H7 (cell line): ENCODE measurements at regions not wholly inside any gene's neighbourhood (a gene's known extent, or its start where the extent isn't known, plus 50 kb on each side); places are given as distances from the start of the nearest gene placed in this dataset.

Source experiments
- DNase-seq: peaks from one replicate; pipeline ENCODE4 v3.0.0; 2012
- H3K27me3 ChIP-seq: 2 replicates; pipeline ENCODE4 v1.6.0; 2011; ENCODE audit warnings: mild to moderate bottlenecking, low read length; ENCODE audit not compliant: control insufficient read depth, insufficient read depth
- H3K36me3 ChIP-seq: replicated peaks from 2 replicates; pipeline ENCODE4 v1.5.1; 2011; ENCODE audit warnings: low read length; ENCODE audit not compliant: control insufficient read depth, insufficient read depth
- H3K4me3 ChIP-seq: 2 replicates; pipeline ENCODE4 v1.5.1; 2011; ENCODE audit warnings: low read depth, mild to moderate bottlenecking, control low read depth, low read length, moderate library complexity; ENCODE audit not compliant: insufficient read depth

- no peak overlapping the region for H3K4me3 ChIP-seq
- DNase-seq = peak; percentile 40
- no peaks in the 10 kb centered on the region for H3K36me3 ChIP-seq
- H3K27me3 ChIP-seq = no peaks in the 10 kb centered on the region; the same call in 1 of the 2 replicates
Observed at GRCh38 chr5:154575546-154576428, 97.8 kb upstream of the HAND1 start.

DNA sequence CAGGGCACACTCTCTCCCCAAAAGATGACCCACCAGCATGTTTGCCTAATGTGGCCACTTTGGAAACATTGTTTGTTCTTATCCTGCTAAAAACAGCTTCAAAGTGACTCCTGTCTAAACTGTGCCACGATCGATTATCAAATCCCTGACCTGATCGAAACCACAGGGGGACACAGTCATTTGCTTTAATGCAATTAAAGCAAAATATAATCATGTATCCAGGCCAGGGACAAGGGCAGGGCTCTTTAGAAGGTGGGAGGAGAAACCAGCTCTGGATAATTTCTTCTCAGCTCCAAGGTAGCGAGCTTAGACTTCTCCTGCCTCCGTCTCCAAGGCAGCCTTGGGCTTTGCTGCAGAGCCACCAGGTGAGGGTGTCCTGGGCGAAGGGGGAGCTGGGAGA, 95.0 kb upstream of the HAND1 start:
- Histone ChIP-seq H3K27me3 (no peaks in the 10 kb centered on the region; the same call in 1 of the 2 replicates), H3K36me3 (no peaks in the 10 kb centered on the region), H3K4me3 (no peak overlapping the region)
- no peak for DNase-seq

GRCh38 chr5:154571325-154572035, 93.5 kb upstream of the HAND1 start:
- Histone ChIP-seq H3K36me3 (no peaks in the 10 kb centered on the region), H3K4me3 (no peak overlapping the region), H3K27me3 (no peaks in the 10 kb centered on the region; the same call in 1 of the 2 replicates)
- DNase-seq = no peak

DNA sequence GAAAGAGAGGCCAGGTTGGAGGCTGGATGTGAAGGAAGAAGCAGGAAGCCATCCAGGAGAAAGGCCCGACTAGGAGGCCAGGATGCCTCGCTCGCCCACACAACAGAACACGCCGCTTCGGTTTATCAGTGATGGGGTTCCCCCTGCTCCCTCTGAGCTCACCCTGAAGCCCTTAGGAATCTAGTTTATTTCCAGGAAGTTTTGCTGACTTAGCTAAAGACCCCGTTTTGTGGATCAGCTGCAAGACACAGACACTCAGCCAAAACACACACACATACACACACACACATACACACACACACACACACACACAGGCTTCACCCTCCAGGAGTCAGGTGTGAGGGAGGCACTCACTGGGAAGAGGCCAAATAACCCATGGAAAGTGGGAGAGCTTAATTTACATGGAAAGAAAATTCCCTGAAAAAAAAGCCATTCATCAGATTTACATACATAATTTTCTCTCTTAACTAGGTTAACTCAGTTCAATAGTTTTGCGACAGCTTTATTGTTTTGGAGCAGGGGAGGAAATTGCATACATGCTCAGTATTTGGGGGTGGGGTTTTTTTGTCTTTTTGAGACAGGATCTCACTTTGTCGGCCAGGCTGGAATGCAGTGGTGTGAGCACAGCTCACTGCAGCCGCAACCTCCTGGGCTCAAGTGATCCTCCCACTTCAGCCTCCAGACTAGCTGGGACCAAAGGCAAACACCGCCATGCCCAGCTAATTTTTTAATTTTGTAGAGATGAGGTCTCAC, 92.7 kb upstream of the HAND1 start:
- H3K4me3 ChIP-seq = no peak overlapping the region
- no peak for DNase-seq
- H3K36me3 ChIP-seq = no peaks in the 10 kb centered on the region
- no peaks in the 10 kb centered on the region; the same call in 1 of the 2 replicates for H3K27me3 ChIP-seq

DNA sequence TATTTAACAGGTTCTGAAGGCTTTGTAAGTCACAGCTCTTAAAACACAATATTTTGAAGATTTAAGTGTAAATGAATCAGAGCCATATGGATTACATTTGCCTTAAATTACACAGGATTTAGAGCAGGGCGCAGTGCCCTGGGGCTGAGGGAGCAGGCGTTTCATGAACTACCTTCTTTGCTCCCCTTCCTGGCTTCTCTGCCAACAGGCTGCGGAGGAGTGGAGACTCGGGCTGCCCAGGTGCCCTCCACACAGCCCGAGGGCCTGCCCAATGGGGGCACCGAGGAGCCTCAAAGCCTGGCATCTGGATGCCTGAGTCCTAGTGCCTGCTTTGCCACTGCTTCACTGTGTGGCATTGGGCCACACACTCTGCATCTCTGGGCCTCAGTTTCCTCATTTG, 90.6 kb upstream of the HAND1 start:
- Histone ChIP-seq H3K27me3 (no peaks in the 10 kb centered on the region), H3K36me3 (no peaks in the 10 kb centered on the region), H3K4me3 (no peak overlapping the region)
- DNase-seq = no peak

DNA sequence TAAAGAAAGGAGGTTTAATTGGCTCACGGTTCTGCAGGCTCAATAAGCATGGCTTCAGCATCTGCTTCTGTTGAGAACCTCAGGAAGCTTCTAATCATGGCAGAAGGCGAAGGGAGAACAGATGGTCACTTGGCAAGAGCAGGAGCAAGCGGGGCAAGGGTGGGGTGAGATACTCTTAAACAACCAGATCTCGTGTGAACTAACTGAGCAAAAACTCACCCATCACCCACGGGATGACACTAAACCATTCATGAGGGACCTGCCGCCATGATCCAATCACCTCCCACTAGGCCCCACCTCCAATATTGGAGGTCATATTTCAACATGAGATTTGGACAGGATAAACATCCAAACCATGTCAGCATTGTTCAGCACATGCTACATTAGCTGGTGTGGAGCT, 89.1 kb upstream of the HAND1 start:
- H3K27me3 ChIP-seq = no peaks in the 10 kb centered on the region
- no peaks in the 10 kb centered on the region for H3K36me3 ChIP-seq
- DNase-seq = no peak
- H3K4me3 ChIP-seq = no peak overlapping the region

DNA sequence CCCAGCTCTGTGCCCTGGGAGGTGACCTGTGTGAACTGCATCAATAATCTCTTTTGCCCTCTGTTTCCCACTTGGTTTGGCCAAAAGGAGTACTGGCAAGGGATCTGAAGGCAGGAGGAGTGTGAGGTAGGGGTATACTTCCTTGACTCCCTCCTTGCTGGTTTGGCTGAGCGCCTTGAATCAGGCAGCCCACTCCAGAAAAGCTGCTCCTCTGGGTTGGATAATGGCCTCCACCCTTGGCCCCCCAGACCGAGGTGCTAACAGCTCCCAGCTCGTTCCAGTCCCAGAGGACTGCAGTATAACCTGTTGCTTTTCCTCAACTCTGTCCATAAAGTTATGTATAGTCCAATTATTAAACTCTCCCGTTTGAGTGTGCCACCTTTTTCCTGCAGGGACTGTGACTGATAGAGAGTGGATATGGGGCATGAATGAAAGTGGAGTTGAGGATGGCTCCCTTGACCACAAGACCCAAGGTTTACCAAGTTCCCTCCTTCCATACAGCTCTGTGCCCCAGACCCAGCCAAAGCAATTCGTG, 88.2 kb upstream of the HAND1 start:
- Histone ChIP-seq H3K36me3 (no peaks in the 10 kb centered on the region), H3K27me3 (no peaks in the 10 kb centered on the region), H3K4me3 (no peak overlapping the region)
- no peak for DNase-seq

DNA sequence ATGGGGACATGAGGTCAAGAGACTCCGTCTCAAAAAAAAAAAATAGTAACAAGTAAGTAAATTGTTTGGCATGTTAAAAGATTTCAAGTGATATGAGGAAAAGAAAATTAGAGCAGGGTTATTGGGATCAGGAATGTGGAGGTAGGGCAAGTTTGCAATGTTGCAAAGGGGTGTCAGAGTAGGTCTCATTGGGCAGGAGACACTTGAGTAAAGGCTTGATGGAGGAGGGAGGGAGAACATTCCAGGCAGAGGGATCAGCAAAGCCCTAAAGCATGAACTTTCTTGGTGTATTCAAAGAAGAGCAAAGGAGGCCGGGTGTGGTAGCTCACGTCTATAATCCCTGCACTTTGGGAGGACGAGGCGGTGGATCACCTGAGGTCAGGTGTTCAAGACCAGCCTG, 87.1 kb upstream of the HAND1 start:
- Histone ChIP-seq H3K4me3 (no peak overlapping the region), H3K36me3 (no peaks in the 10 kb centered on the region), H3K27me3 (no peaks in the 10 kb centered on the region)
- DNase-seq = no peak

DNA sequence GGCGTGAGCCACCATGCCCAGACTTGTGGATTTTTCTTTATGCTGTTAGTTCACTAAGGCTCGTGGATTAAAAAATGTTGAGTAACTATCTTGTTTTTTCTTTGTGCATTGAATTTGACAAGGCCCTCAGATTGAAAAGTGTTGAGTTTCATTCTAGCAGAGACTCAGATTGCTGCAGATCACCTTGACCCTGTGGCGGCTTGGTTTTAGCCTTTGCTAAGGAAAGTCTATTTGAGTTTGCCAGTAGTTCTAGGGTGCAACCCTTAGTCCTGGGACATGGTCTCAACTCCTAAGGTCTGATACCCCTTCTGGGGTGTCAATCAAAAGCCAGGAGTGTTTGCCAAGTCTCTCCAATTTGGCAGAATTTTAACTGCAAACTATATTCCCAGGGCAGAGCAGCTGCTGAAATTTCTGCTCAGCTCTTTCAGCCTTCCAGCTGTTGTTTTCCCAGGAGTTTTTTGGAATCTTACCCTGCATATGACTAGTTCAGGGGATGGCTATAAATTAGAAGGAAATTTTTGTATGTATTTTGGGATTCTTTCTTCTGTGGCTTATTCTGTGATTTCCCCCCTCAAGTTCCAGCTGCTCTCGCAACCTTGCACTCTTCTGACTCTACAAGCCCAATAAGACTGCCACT, 84.3 kb upstream of the HAND1 start:
- Histone ChIP-seq H3K4me3 (no peak overlapping the region), H3K36me3 (no peaks in the 10 kb centered on the region), H3K27me3 (no peaks in the 10 kb centered on the region)
- DNase-seq = no peak

- no peak for DNase-seq
- Histone ChIP-seq H3K4me3 (no peak overlapping the region), H3K27me3 (no peaks in the 10 kb centered on the region)
Observed at GRCh38 chr5:154559398-154560276, 81.6 kb upstream of the HAND1 start.

GRCh38 chr5:154557548-154557947, 79.5 kb upstream of the HAND1 start:
- no peaks in the 10 kb centered on the region for H3K36me3 ChIP-seq
- no peak for DNase-seq
- H3K4me3 ChIP-seq = no peak overlapping the region

More at GRCh38 chr5:154559398-154560276, 81.6 kb upstream of the HAND1 start:
- no peaks in the 10 kb centered on the region for H3K36me3 ChIP-seq

GRCh38 chr5:154547551-154547950, 69.5 kb upstream of the HAND1 start:
- Histone ChIP-seq H3K27me3 (no peaks in the 10 kb centered on the region; the same call in 1 of the 2 replicates), H3K36me3 (no peaks in the 10 kb centered on the region), H3K4me3 (no peak overlapping the region)
- DNase-seq = no peak

More at GRCh38 chr5:154557548-154557947, 79.5 kb upstream of the HAND1 start:
- H3K27me3 ChIP-seq = no peaks in the 10 kb centered on the region

- DNase-seq = no peak
- Histone ChIP-seq H3K4me3 (no peak overlapping the region), H3K36me3 (no peaks in the 10 kb centered on the region), H3K27me3 (peaks cover 6% of the 10 kb centered on the region; the same call in 1 of the 2 replicates)
Observed at GRCh38 chr5:154546719-154547118, 68.7 kb upstream of the HAND1 start.
